ENCODE measurements at regions not wholly inside any gene's neighbourhood (a gene's known extent, or its start where the extent isn't known, plus 50 kb on each side); places are given as distances from the start of the nearest gene placed in this dataset.
A peak's percentile ranks its signal among the peaks of the same experiment; 100 is the strongest.
"Not testable (repeated sequence)": the region's sequence is repeated elsewhere in the genome, so short reads cannot be mapped to it uniquely, and the experiment has no call there.

DNA sequence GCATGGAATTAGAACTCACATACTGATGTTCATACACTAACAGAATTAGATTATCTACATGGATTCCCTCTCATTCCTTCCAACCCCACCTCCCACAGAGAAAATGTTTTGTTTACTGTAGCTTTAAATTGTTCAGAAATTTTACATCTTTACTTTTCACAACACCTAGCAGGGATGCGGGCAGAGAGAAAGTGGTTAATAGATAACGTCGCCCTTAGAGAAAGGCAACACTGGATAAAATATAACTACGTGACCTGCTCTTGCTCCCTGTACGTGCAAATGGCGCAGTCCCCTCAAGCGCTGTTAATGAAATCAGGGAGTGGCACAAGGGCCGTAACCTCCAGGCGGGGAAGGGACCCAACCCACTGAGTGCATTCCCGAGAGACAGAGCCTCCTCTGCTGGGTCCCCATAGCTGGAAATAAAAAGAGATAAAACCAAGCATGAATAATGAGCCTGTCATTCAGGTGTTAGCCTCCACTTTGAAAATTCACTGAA, 125.3 kb upstream of the DAPK1 start:
- Mint-ChIP-seq H3K9me3 (no peaks in the 10 kb centered on the region), H3K4me3 (ENCODE audit: low read depth) (no peak overlapping the region), H3K4me1 (ENCODE audit: low read depth) (peaks cover 11% of the 10 kb centered on the region), H3K27me3 (ENCODE audit: low read depth) (peaks cover 14% of the 10 kb centered on the region), H3K36me3 (ENCODE audit: low read depth) (no peaks in the 10 kb centered on the region), H3K27ac (no peak overlapping the region)
- DNase-seq (ENCODE audit: low spot score) = no peak
- intact Hi-C loops (cut with micrococcal nuclease) = loop anchor here (10.0 kb wide), 1 partner anchor 932 kb away; no protein-coding TSS in a partner anchor

- H3K36me3 Mint-ChIP-seq (ENCODE audit: low read depth); H3K9me3 Mint-ChIP-seq; H3K4me3 Mint-ChIP-seq (ENCODE audit: low read depth): not testable (repeated sequence)
- H3K4me1 Mint-ChIP-seq (ENCODE audit: low read depth) = peaks cover 11% of the 10 kb centered on the region
- intact Hi-C loops (cut with micrococcal nuclease) = loop anchor here (1.0 to 10.0 kb wide), 7 partner anchors 90 to 931 kb away; no protein-coding TSS in a partner anchor
- DNase-seq (ENCODE audit: low spot score) = peak; percentile 9
- peak overlapping the region; percentile 53 for H3K27ac Mint-ChIP-seq
- H3K27me3 Mint-ChIP-seq (ENCODE audit: low read depth) = peaks cover 11% of the 10 kb centered on the region
Measured at GRCh38 chr9:87374023-87374919, 123.4 kb upstream of the DAPK1 start.

DNA sequence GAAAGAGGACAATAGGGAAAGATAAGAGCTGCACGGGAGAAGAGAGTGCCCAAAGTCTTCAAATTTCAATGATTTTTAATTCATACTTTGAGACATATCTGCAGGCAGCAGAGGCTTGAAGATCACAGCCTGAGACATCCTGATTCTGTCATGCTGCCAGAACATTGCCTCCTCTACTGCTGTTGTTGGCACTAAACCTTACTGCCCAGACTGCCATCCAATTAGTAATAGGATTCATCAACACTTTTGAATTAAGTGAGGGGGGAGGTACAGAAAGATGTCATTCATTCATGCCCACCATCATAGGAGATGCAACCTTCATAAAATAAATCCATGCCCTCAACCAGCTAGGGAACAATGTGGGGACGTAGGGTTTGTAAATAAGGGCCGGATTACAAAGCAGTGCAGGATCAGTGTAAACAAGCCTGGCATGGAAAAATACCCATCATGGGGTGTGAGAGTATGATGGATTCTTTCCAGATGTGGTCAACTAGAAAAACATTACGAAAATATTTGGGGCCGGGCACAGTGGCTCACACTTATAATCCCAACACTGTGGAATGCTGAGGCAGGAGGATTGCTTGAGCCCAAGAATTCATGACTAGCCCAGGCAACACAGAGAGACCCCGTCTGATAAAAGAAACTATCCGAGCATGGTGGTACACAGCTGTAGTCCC, 122.1 kb upstream of the DAPK1 start:
- Mint-ChIP-seq H3K4me1 (ENCODE audit: low read depth) (peaks cover 11% of the 10 kb centered on the region), H3K27me3 (ENCODE audit: low read depth) (peaks cover 10% of the 10 kb centered on the region)

GRCh38 chr9:87378676-87379075, 119.0 kb upstream of the DAPK1 start:
- Mint-ChIP-seq H3K36me3 (ENCODE audit: low read depth) (no peaks in the 10 kb centered on the region), H3K9me3 (no peaks in the 10 kb centered on the region), H3K4me3 (ENCODE audit: low read depth) (no peak overlapping the region), H3K27me3 (ENCODE audit: low read depth) (peaks cover 10% of the 10 kb centered on the region), H3K4me1 (ENCODE audit: low read depth) (peaks cover 10% of the 10 kb centered on the region), H3K27ac (no peak overlapping the region)
- no peak for DNase-seq (ENCODE audit: low spot score)
- intact Hi-C loops (cut with micrococcal nuclease) = loop anchor here (10.0 kb wide), 1 partner anchor 926 kb away; no protein-coding TSS in a partner anchor

More for the DNA sequence above, 122.1 kb upstream of the DAPK1 start:
- intact Hi-C loops (cut with micrococcal nuclease) = loop anchor here (2.0 to 10.0 kb wide), 2 partner anchors 333 to 929 kb away; no protein-coding TSS in a partner anchor
- no peaks in the 10 kb centered on the region for H3K9me3 Mint-ChIP-seq
- H3K27ac Mint-ChIP-seq = no peak overlapping the region
- DNase-seq (ENCODE audit: low spot score) = no peak
- H3K36me3 Mint-ChIP-seq (ENCODE audit: low read depth) = no peaks in the 10 kb centered on the region
- no peak overlapping the region for H3K4me3 Mint-ChIP-seq (ENCODE audit: low read depth)

DNA sequence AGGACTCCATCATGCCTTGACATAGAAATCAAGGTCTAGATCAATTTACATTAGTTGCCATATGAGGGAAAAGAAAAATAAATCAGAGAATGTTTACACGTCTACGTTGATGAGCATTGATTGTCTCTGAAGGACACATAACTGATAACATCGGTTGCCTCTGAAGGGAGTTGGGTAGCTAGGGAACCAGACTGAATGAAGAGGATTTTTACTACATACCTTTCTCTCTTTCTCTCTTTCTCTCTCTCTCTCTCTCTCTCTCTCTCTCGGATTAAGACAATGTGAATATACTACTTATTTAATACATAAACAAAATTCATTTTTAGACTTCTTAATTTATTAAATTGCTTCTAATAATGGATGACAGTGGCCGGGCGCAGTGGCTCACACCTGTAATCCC, 118.4 kb upstream of the DAPK1 start:
- Mint-ChIP-seq H3K27me3 (ENCODE audit: low read depth) (peaks cover 7% of the 10 kb centered on the region), H3K4me1 (ENCODE audit: low read depth) (peaks cover 4% of the 10 kb centered on the region), H3K36me3 (ENCODE audit: low read depth) (no peaks in the 10 kb centered on the region), H3K4me3 (ENCODE audit: low read depth) (no peak overlapping the region), H3K27ac (no peak overlapping the region), H3K9me3 (no peaks in the 10 kb centered on the region)
- intact Hi-C loops (cut with micrococcal nuclease) = loop anchor here (10.0 kb wide), 1 partner anchor 926 kb away; no protein-coding TSS in a partner anchor
- DNase-seq (ENCODE audit: low spot score) = no peak

DNA sequence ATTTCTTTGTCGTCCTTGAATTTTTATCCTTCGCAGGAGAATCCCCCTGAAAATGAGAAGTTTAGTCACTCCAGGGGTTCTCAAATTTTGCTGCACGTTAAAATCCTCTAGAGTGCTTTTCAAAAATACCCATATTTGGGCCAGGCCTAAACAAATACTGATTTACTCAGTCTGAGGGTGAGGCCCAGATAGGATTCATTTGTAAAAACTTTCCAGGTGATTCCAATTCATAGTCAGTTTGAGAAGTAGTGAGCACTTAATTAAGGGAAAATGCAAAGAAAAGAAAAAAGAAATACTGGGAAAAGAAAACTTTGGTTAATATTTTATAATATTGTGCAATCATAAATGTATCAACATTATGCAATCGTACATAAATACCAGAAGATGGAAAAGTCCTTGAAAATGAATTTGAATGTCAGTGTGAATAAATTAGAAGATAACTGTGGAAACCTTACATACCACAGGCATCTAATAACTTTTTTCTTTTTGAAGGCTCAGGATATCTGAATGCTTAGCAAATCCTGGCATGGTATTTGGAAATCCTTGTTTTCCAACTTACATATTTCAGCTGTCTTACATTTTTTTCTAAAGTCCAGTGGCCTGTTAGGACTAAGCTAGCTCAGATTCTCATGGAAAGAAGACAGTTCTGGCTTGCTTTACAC, 116.5 kb upstream of the DAPK1 start:
- H3K4me1 Mint-ChIP-seq (ENCODE audit: low read depth) = no peaks in the 10 kb centered on the region
- intact Hi-C loops (cut with micrococcal nuclease) = no loop called here
- no peak overlapping the region for H3K27ac Mint-ChIP-seq
- H3K4me3 Mint-ChIP-seq (ENCODE audit: low read depth) = no peak overlapping the region
- peaks cover 5% of the 10 kb centered on the region for H3K27me3 Mint-ChIP-seq (ENCODE audit: low read depth)
- no peaks in the 10 kb centered on the region for H3K9me3 Mint-ChIP-seq
- no peak for DNase-seq (ENCODE audit: low spot score)
- H3K36me3 Mint-ChIP-seq (ENCODE audit: low read depth) = no peaks in the 10 kb centered on the region

DNA sequence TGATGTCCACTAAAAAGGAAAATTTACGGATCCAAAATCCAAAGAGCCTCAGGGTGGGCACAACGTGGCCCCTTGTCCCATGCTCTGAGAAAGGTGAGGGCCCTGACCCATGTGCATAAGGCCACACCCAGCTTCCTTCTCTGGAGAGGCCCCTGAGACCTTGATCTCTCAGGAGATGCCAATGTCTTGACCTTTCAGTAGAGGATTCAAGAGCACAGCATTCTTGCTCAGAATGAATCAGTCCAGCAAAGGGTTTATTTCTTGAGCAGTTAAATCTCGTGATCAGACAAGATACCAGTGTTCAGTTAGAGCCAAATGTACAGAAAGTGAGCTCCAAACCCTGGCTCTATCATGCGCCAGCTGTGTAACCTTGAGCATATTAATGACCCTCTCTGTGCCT, 115.9 kb upstream of the DAPK1 start:
- H3K27ac Mint-ChIP-seq = no peak overlapping the region
- no peaks in the 10 kb centered on the region for H3K36me3 Mint-ChIP-seq (ENCODE audit: low read depth)
- intact Hi-C loops (cut with micrococcal nuclease) = no loop called here
- H3K9me3 Mint-ChIP-seq = no peaks in the 10 kb centered on the region
- H3K27me3 Mint-ChIP-seq (ENCODE audit: low read depth) = peaks cover 5% of the 10 kb centered on the region
- no peak overlapping the region for H3K4me3 Mint-ChIP-seq (ENCODE audit: low read depth)
- no peak for DNase-seq (ENCODE audit: low spot score)
- H3K4me1 Mint-ChIP-seq (ENCODE audit: low read depth) = no peaks in the 10 kb centered on the region

- Mint-ChIP-seq H3K27ac (no peak overlapping the region), H3K4me1 (ENCODE audit: low read depth) (no peaks in the 10 kb centered on the region), H3K4me3 (ENCODE audit: low read depth) (no peak overlapping the region), H3K36me3 (ENCODE audit: low read depth) (no peaks in the 10 kb centered on the region), H3K27me3 (ENCODE audit: low read depth) (peaks cover 3% of the 10 kb centered on the region), H3K9me3 (no peaks in the 10 kb centered on the region)
- DNase-seq (ENCODE audit: low spot score) = no peak
- intact Hi-C loops (cut with micrococcal nuclease) = no loop called here
Measured at GRCh38 chr9:87382900-87383299, 114.8 kb upstream of the DAPK1 start.

DNA sequence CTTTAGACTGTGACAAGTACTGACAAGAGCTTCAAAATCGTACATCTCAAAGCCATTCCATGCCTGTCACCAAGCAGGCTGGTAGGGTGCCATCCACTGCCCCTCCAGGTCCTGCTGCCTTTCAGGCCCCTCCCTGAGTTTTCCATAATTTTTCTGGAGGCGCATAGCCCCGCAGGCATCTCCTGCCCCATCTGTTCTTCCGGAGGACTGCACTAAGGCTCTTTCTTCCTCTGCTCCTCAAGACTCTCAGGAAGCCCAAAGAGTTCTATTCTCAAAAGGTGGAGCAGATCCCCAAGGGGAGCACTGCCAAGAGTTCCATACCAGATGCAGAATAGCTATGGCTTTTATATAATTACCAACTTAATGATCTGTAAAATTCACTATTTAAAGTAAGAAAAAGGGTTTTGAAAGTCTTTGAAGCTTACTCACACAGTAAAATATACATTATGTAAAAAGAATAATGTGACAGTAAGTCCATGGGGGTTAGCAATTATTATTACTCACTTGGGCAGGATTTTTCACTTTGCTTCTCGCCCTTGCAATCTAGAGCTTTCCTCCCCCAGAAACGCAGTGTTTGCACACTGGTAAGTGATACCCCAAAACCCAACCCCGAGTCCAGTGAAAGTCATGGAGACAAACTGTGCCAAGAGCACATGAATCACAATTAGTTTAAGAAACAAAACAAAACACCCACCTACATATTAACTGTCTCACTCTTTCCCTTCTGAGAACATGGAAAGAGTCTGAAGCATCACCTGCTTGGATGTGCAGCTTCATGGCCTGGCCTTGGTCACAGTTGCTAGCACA, 114.1 kb upstream of the DAPK1 start:
- DNase-seq (ENCODE audit: low spot score) = no peak
- H3K27ac Mint-ChIP-seq = no peak overlapping the region

GRCh38 chr9:87386490-87387025, 111.1 kb upstream of the DAPK1 start:
- Mint-ChIP-seq H3K27me3 (ENCODE audit: low read depth) (peaks cover 4% of the 10 kb centered on the region), H3K4me1 (ENCODE audit: low read depth) (no peaks in the 10 kb centered on the region), H3K9me3 (no peaks in the 10 kb centered on the region), H3K36me3 (ENCODE audit: low read depth) (no peaks in the 10 kb centered on the region), H3K27ac (no peak overlapping the region), H3K4me3 (ENCODE audit: low read depth) (no peak overlapping the region)
- DNase-seq (ENCODE audit: low spot score) = no peak
- intact Hi-C loops (cut with micrococcal nuclease) = no loop called here

More for the DNA sequence above, 114.1 kb upstream of the DAPK1 start:
- no peaks in the 10 kb centered on the region for H3K4me1 Mint-ChIP-seq (ENCODE audit: low read depth)
- intact Hi-C loops (cut with micrococcal nuclease) = no loop called here
- H3K36me3 Mint-ChIP-seq (ENCODE audit: low read depth) = no peaks in the 10 kb centered on the region
- H3K4me3 Mint-ChIP-seq (ENCODE audit: low read depth) = no peak overlapping the region
- peaks cover 3% of the 10 kb centered on the region for H3K27me3 Mint-ChIP-seq (ENCODE audit: low read depth)
- H3K9me3 Mint-ChIP-seq = no peaks in the 10 kb centered on the region

- no peak overlapping the region for H3K4me3 Mint-ChIP-seq (ENCODE audit: low read depth)
- intact Hi-C loops (cut with micrococcal nuclease) = no loop called here
Measured at GRCh38 chr9:87387351-87388011, 110.2 kb upstream of the DAPK1 start.

More at GRCh38 chr9:87387351-87388011, 110.2 kb upstream of the DAPK1 start:
- Mint-ChIP-seq H3K36me3 (ENCODE audit: low read depth) (no peaks in the 10 kb centered on the region), H3K4me1 (ENCODE audit: low read depth) (no peaks in the 10 kb centered on the region), H3K27ac (no peak overlapping the region), H3K27me3 (ENCODE audit: low read depth) (peaks cover 5% of the 10 kb centered on the region), H3K9me3 (no peaks in the 10 kb centered on the region)
- no peak for DNase-seq (ENCODE audit: low spot score)

All from activated T-helper 2 cell treated with anti-CD3 and anti-CD28 coated beads, Interferon-gamma antibody, Interleukin-2, Interleukin-4, amounts not matched to agents 10 μg/mL and 5 μg/mL and 100 μg/mL, durations not matched to agents 14 hours and 24 hours and 36 hours (primary cell).